ENCODE measurements at regions not wholly inside any gene's neighbourhood (a gene's known extent, or its start where the extent isn't known, plus 50 kb on each side); places are given as distances from the start of the nearest gene placed in this dataset.
"Not testable (repeated sequence)": the region's sequence is repeated elsewhere in the genome, so short reads cannot be mapped to it uniquely, and the experiment has no call there.

DNA sequence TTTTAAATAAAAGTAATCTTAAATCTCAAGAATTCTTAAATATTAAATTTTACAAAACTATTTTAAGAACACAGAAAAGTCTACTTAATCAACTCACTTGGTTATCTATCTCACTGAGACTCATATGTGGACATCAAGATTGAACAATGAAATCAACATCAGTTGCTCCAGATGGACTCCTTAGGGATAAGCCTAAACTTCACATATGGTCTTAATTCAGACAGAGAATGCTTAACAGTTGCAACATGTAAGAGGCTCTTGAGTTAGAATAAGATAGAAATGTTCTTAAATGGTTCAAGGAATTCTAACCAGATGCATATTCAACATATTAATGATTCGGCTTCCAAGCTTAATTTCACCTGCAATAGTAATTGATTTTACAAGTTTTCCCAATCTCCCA is 1730.9 kb downstream of the PCDH9 start:
- no peak overlapping the region for H3K27ac ChIP-seq
- H3K4me3 ChIP-seq = no peak overlapping the region
- no peak for TF ChIP-seq Cebpa-rat (IDR thresholded peaks at IDR 0.05)
- no peaks in the 10 kb centered on the region for H3K27me3 ChIP-seq
- no peaks in the 10 kb centered on the region for H3K36me3 ChIP-seq
- H4K20me1 ChIP-seq = no peaks in the 10 kb centered on the region
- peaks cover 0 to 2% (median 0%) of the 10 kb centered on the region in 11 experiments; a peak in 1 of 22 replicates for H3K9me3 ChIP-seq (replicated peaks in 1 of 11)
- H3K4me1 ChIP-seq = no peaks in the 10 kb centered on the region
- H3K9ac ChIP-seq = no peak overlapping the region
- no peak overlapping the region for H3K4me2 ChIP-seq

DNA sequence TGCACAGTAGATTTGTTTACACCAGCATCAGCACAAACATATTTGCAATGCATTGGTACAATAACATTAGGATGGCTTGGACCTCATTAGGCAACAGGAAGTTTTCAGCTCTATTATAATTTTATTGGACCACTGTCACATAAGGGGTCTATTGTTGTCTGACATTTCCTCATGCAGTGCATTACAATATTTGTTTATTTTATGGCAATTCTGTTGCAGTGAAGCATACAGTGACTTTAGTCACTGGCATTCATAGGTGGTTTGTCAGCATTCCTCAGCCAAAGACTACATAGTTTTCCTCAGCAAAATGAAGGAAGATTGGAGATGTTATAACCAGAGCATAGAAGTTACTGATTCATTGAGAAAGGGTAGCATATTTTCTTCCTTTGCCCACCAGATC is 1732.9 kb downstream of the PCDH9 start:
- Histone ChIP-seq H3K27ac (no peak overlapping the region), H3K36me3 (no peaks in the 10 kb centered on the region), H3K4me1 (no peaks in the 10 kb centered on the region), H3K27me3 (no peaks in the 10 kb centered on the region), H3K4me2 (no peak overlapping the region), H3K4me3 (no peak overlapping the region), H3K9me3 (replicated peaks in 1 of 11) (no peaks in the 10 kb centered on the region), H4K20me1 (no peaks in the 10 kb centered on the region), H3K9ac (no peak overlapping the region)
- TF ChIP-seq Cebpa-rat (IDR thresholded peaks at IDR 0.05) = no peak

- not testable (repeated sequence) for H3K36me3 ChIP-seq; H3K9ac ChIP-seq; H3K27ac ChIP-seq; H3K4me3 ChIP-seq; H3K9me3 ChIP-seq (replicated peaks in 1 of 11); H3K27me3 ChIP-seq; H4K20me1 ChIP-seq
- Histone ChIP-seq H3K4me1 (peaks cover 0 to 29% (median 0%) of the 10 kb centered on the region in 10 experiments; a peak in 7 of 20 replicates), H3K4me2 (peak overlapping the region in 3 of 11 experiments; percentile 27 to 51 (median 32); a peak in 4 of 22 replicates)
These were observed 1739.4 kb downstream of the PCDH9 start for GRCh38 chr13:65490725-65491124.

- no peaks in the 10 kb centered on the region for H3K27me3 ChIP-seq
- peaks cover 0 to under 1% (median 0%) of the 10 kb centered on the region in 11 experiments; a peak in 1 of 22 replicates for H3K9me3 ChIP-seq (replicated peaks in 1 of 11)
- no peak for TF ChIP-seq Cebpa-rat (IDR thresholded peaks at IDR 0.05)
- H3K9ac ChIP-seq = no peak overlapping the region
- no peak overlapping the region for H3K27ac ChIP-seq
- H3K4me2 ChIP-seq = peak overlapping the region in 2 of 11 experiments; percentile 18 to 43; a peak in 4 of 22 replicates
- H3K4me1 ChIP-seq = peaks cover 0 to 29% (median 0%) of the 10 kb centered on the region in 10 experiments; a peak in 7 of 20 replicates
- no peaks in the 10 kb centered on the region for H4K20me1 ChIP-seq
- H3K4me3 ChIP-seq = no peak overlapping the region
- H3K36me3 ChIP-seq = no peaks in the 10 kb centered on the region
These were observed 1741.5 kb downstream of the PCDH9 start for GRCh38 chr13:65488606-65489005.

DNA sequence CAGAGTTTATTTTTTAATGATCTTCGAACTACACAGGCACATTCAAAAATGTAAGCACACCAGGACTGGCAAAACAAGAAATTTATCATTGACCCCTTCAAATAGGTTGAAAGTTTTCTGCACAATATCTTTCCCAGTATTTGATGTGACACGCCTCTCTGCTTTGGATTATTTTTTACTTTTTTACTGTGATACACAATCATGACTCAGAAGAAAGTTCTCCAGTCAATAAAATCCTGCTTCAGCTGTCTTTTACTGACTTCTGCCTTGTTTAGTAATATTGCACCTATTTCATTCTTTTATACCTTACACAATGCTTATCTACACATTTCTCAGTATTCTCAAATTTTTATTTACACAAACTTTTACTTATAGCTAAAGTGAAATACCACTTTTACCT is 1750.4 kb downstream of the PCDH9 start:
- no peaks in the 10 kb centered on the region for H3K27me3 ChIP-seq
- H3K36me3 ChIP-seq = no peaks in the 10 kb centered on the region
- H3K9me3 ChIP-seq (replicated peaks in 1 of 11) = peaks cover 0 to 3% (median 0%) of the 10 kb centered on the region in 11 experiments; a peak in 3 of 22 replicates
- no peak for TF ChIP-seq Cebpa-rat (IDR thresholded peaks at IDR 0.05)
- no peak overlapping the region for H3K4me3 ChIP-seq
- H3K4me1 ChIP-seq = no peaks in the 10 kb centered on the region
- H4K20me1 ChIP-seq = no peaks in the 10 kb centered on the region
- H3K9ac ChIP-seq = no peak overlapping the region
- H3K4me2 ChIP-seq = no peak overlapping the region
- no peak overlapping the region for H3K27ac ChIP-seq

GRCh38 chr13:65473196-65473595 is 1756.9 kb downstream of the PCDH9 start:
- peaks cover 0 to 19% (median 0%) of the 10 kb centered on the region in 10 experiments; a peak in 6 of 20 replicates for H3K4me1 ChIP-seq
- H4K20me1 ChIP-seq = no peaks in the 10 kb centered on the region
- H3K9ac ChIP-seq = no peak overlapping the region
- H3K4me2 ChIP-seq = no peak overlapping the region
- no peak overlapping the region for H3K27ac ChIP-seq
- TF ChIP-seq Cebpa-rat (IDR thresholded peaks at IDR 0.05) = no peak
- H3K36me3 ChIP-seq = no peaks in the 10 kb centered on the region
- peaks cover 0 to 5% (median 0%) of the 10 kb centered on the region in 11 experiments; a peak in 2 of 22 replicates for H3K9me3 ChIP-seq (replicated peaks in 1 of 11)
- H3K27me3 ChIP-seq = no peaks in the 10 kb centered on the region
- H3K4me3 ChIP-seq = no peak overlapping the region

GRCh38 chr13:65472336-65472735 is 1757.8 kb downstream of the PCDH9 start:
- H3K9me3 ChIP-seq (replicated peaks in 1 of 11) = peaks cover 0 to 5% (median 0%) of the 10 kb centered on the region in 11 experiments; a peak in 2 of 22 replicates
- no peaks in the 10 kb centered on the region for H4K20me1 ChIP-seq
- peak overlapping the region in 3 of 11 experiments; percentile 7 to 31 (median 19); a peak in 6 of 22 replicates for H3K4me2 ChIP-seq
- no peak overlapping the region for H3K4me3 ChIP-seq
- TF ChIP-seq Cebpa-rat (IDR thresholded peaks at IDR 0.05) = no peak
- no peaks in the 10 kb centered on the region for H3K27me3 ChIP-seq
- H3K4me1 ChIP-seq = peaks cover 0 to 20% (median 0%) of the 10 kb centered on the region in 10 experiments; a peak in 6 of 20 replicates
- H3K27ac ChIP-seq = no peak overlapping the region
- no peak overlapping the region for H3K9ac ChIP-seq
- no peaks in the 10 kb centered on the region for H3K36me3 ChIP-seq

- no peak for TF ChIP-seq Cebpa-rat (IDR thresholded peaks at IDR 0.05)
- H3K4me3 ChIP-seq = no peak overlapping the region
- peaks cover 0 to 5% (median 0%) of the 10 kb centered on the region in 11 experiments; a peak in 2 of 22 replicates for H3K9me3 ChIP-seq (replicated peaks in 1 of 11)
- H3K27ac ChIP-seq = no peak overlapping the region
- no peaks in the 10 kb centered on the region for H3K36me3 ChIP-seq
- no peak overlapping the region for H3K4me2 ChIP-seq
- H3K27me3 ChIP-seq = no peaks in the 10 kb centered on the region
- H3K9ac ChIP-seq = no peak overlapping the region
- peaks cover 0 to 20% (median 0%) of the 10 kb centered on the region in 10 experiments; a peak in 6 of 20 replicates for H3K4me1 ChIP-seq
- H4K20me1 ChIP-seq = no peaks in the 10 kb centered on the region
These were observed 1759.4 kb downstream of the PCDH9 start for GRCh38 chr13:65470781-65471180.

GRCh38 chr13:65468628-65469027 is 1761.5 kb downstream of the PCDH9 start:
- H3K9ac ChIP-seq = no peak overlapping the region
- H3K4me1 ChIP-seq = peaks cover 0 to 20% (median 0%) of the 10 kb centered on the region in 10 experiments; a peak in 6 of 20 replicates
- no peaks in the 10 kb centered on the region for H3K27me3 ChIP-seq
- H3K27ac ChIP-seq = peak overlapping the region in 3 of 11 experiments; percentile 41 to 51 (median 51); a peak in 7 of 22 replicates
- no peak for TF ChIP-seq Cebpa-rat (IDR thresholded peaks at IDR 0.05)
- H3K36me3 ChIP-seq = no peaks in the 10 kb centered on the region
- no peaks in the 10 kb centered on the region for H3K9me3 ChIP-seq (replicated peaks in 1 of 11)
- no peaks in the 10 kb centered on the region for H4K20me1 ChIP-seq
- H3K4me3 ChIP-seq = no peak overlapping the region
- peak overlapping the region in 4 of 11 experiments; percentile 2 to 34 (median 20); a peak in 4 of 22 replicates for H3K4me2 ChIP-seq

GRCh38 chr13:65461590-65461989 is 1768.5 kb downstream of the PCDH9 start:
- Histone ChIP-seq H3K4me2 (no peak overlapping the region), H3K27me3 (no peaks in the 10 kb centered on the region), H4K20me1 (no peaks in the 10 kb centered on the region), H3K4me1 (no peaks in the 10 kb centered on the region), H3K36me3 (no peaks in the 10 kb centered on the region), H3K27ac (no peak overlapping the region), H3K9me3 (replicated peaks in 1 of 11) (no peaks in the 10 kb centered on the region), H3K9ac (no peak overlapping the region), H3K4me3 (no peak overlapping the region)
- TF ChIP-seq Cebpa-rat (IDR thresholded peaks at IDR 0.05) = no peak
